Stomach (tissue), 4 donors: ENCODE measurements at regions not wholly inside any gene's neighbourhood (a gene's known extent, or its start where the extent isn't known, plus 50 kb on each side); places are given as distances from the start of the nearest gene placed in this dataset.

Experiments used
- POLR2A ChIP-seq, 4 donors: fragments of 450-650 bp; IDR thresholded peaks; one replicate each; pipeline ENCODE4 v1.6.1; 2016; ENCODE audit warnings: antibody characterized with exemption in 4 of 4, control low read depth in 2 of 4, mild to moderate bottlenecking in 1 of 4, moderate library complexity in 1 of 4
- POLR2AphosphoS5 ChIP-seq, 3 donors: sonication (generic); formaldehyde crosslinking; IDR thresholded peaks; one replicate each; pipeline ENCODE4 v1.6.1; 2016; ENCODE audit warnings: antibody characterized with exemption in 3 of 3
- TF ChIP-seq, protein P1 (sequence below), 7 experiments: fragments of 450-650 bp in 4 of 7; fragments of 200-600 bp in 3 of 7; sonication (generic) in 3 of 7; IDR thresholded peaks; one replicate each; pipeline ENCODE4 v1.5.1; 2016 to 2019; ENCODE audit warnings: antibody characterized with exemption in 7 of 7, control low read depth in 2 of 7, mild to moderate bottlenecking in 1 of 7

DNA sequence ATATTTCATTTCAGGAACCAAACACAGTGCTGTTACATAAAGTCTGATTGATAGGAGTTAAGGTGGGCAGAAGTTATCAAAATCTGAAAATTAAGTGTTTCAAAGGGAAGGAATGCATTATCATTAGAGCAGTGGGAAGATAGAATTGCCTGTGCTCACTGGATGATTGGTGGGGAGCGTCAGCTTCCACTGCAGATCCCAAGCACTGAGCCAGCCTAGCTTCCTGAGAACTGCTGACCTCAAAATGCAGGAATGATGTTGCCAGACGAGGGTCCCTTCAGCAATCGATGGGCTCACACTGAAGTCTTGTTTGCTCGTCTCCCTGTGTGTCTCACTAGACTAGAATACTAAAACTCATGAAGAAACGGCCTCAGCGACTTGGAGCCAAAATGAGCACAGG is 110.0 kb upstream of the PHACTR1 start:
- TF ChIP-seq POLR2A (IDR thresholded peaks at IDR 0.05) (no peak), POLR2AphosphoS5 (IDR thresholded peaks at IDR 0.05) (no peak)
- TF ChIP-seq, protein P1, sequence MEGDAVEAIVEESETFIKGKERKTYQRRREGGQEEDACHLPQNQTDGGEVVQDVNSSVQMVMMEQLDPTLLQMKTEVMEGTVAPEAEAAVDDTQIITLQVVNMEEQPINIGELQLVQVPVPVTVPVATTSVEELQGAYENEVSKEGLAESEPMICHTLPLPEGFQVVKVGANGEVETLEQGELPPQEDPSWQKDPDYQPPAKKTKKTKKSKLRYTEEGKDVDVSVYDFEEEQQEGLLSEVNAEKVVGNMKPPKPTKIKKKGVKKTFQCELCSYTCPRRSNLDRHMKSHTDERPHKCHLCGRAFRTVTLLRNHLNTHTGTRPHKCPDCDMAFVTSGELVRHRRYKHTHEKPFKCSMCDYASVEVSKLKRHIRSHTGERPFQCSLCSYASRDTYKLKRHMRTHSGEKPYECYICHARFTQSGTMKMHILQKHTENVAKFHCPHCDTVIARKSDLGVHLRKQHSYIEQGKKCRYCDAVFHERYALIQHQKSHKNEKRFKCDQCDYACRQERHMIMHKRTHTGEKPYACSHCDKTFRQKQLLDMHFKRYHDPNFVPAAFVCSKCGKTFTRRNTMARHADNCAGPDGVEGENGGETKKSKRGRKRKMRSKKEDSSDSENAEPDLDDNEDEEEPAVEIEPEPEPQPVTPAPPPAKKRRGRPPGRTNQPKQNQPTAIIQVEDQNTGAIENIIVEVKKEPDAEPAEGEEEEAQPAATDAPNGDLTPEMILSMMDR (IDR thresholded peaks at IDR 0.05) = no peak
